NAMALWA (cell line): ENCODE measurements at regions not wholly inside any gene's neighbourhood (a gene's known extent, or its start where the extent isn't known, plus 50 kb on each side); places are given as distances from the start of the nearest gene placed in this dataset.

Experiments
- DNase-seq: peaks from one replicate; pipeline ENCODE4 v3.0.0-alpha.2; 2015; ENCODE audit warnings: low spot score

DNA sequence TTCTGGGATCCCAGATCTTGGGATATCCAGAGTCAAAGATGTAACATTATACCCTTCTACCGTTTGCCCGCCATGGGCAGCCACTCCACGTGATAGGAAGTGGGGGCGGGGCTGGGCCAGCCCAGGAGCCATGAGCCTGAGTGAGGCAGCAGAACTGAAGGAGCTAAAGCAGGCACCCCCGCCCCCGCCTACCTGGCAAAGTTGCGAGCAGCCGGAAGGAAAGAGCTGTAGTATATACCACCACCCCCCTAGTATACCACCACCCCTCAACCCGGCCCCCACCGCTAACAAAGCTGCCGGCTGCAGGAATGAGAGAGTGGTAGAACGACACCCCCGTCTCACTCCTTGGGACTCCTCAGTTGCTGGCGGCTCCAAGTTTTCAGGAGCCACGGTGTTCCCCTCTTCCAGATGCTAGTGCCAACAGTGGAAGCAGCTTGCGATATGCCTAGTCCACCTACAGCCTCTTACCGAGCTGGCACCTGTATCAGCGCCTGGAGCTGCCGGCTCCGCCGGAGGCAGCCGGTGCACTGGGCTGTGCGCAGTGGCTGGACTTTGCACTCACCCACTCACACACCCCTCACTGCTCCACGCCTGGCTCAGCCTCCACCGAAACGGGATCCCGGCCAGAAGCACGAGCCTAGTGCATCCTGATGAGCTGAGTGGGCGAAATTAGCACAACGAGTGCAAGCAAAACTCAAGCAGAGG is 230.7 kb upstream of the PRR20A start:
- DNase-seq: no peak

DNA sequence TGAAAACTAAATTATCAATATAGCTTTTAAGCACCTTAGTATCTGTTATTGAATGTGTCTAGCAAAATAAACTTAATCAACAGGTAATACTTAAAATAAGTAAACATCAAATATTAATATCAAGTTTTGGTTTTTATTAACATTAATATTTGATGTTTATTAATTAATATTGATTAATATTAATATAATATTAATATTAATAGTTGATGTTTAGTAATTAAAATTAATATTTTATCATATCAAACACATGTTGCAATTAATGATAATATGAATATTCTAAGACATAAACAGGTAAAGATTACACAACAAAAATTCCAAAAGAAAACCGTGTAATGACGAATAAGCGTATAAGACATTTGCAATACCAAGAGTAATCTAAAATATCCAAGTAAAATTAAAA is 222.8 kb upstream of the PRR20A start:
- no peak for DNase-seq

GRCh38 chr13:56923626-56924140 is 217.0 kb upstream of the PRR20A start:
- no peak for DNase-seq

GRCh38 chr13:56924401-56924800 is 216.3 kb upstream of the PRR20A start:
- DNase-seq: no peak

- no peak for DNase-seq
Measured at GRCh38 chr13:56932104-56932503, 208.6 kb upstream of the PRR20A start.

DNA sequence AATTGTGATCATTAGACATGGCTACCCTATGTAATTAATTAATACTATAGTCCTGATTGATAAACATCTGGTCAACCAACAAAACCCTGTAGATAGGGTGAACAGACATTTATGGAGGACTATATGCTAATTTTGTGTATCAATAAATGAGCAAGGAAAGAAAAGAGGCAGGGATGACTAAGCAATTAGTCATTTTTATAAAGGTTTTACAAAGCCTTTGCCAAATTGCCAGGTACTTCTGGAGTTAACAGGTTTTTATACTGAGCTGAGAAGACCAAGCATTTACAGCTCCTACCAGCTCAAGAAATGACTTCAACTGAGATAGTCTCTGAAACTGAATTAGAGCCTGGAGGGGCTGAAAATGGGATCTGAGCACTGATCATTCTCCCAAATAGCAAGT is 186.8 kb upstream of the PRR20A start:
- no peak for DNase-seq

GRCh38 chr13:56975647-56976046 is 165.1 kb upstream of the PRR20A start:
- no peak for DNase-seq

- no peak for DNase-seq
Measured at GRCh38 chr13:56980856-56981255, 159.9 kb upstream of the PRR20A start.

DNA sequence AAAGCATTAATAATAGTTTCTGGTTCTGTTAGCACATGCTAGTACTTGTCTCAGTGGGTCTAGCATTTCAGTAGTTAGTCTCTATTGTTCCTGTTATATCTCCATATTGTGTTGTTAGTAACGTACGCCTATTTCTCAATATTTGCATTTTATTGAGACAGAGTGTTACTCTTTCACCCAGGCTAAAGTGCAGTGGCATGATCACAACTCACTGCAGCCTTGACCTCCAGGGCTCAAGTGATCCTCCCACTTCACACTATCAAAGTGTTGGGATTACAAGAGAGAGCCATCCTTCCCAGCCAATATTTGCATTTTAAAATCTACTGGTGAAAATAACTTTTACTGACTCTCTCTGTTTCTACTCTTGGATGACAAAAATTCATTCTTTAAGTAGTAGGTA is 154.6 kb upstream of the PRR20A start:
- no peak for DNase-seq

- no peak for DNase-seq
Measured at GRCh38 chr13:56988543-56988942, 152.2 kb upstream of the PRR20A start.

GRCh38 chr13:57003682-57004081 is 137.0 kb upstream of the PRR20A start:
- DNase-seq: no peak

- DNase-seq: no peak
Measured at GRCh38 chr13:57017357-57017756, 123.4 kb upstream of the PRR20A start.

DNA sequence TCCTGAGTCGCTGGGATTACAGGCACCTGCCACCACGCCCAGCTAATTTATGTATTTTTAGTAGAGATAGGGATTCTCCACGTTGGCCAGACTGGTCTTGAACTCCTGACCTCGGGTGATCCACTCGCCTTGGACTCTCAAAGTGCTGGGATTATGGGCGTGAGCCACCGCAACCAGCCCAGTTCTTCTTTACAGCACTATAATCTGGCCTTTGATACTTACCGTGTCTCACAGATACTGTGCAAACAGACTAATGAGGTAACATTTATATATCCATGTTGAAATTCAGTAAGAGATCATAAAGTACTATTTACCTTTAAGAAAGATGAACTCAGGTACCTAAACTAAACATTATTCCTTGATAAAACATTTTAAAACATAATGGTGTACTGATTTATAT is 121.8 kb upstream of the PRR20A start:
- DNase-seq: no peak

DNA sequence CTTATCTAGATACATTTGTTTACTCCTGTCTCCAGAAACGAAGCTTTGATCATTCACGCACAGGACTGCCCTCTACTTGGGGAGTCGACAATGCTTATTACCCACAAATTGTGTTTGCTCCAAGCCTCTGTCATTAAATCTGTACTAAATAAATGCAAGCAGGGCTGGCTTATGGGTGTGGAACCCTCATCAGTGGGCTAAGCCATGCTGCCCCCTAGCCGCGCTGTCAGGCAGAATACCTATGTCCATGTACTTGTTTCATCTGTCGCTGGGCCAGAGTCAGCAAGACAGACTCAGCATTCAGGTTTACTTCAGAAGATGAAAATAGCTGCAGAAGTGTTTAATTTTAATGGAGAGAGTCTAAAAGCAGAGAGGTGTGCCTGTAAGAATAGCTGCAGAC is 110.0 kb upstream of the PRR20A start:
- no peak for DNase-seq

DNA sequence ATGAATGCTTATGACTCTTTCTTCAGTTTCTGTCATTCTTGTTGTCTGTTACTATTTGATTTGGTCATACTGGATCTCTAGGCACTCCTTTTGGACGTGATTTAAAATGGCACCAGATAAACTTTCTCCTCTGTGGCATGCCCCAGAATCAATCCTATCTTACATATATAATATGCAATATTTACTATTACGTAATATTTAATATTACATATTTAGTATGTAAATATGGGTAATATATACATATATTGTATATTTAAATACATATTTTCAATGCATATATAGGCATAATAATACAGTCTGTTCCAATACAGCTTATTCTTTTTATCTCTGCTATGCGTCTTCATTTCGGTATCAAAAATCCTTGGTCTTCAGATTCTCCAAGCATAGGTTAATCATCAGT is 104.4 kb upstream of the PRR20A start:
- DNase-seq: no peak

DNA sequence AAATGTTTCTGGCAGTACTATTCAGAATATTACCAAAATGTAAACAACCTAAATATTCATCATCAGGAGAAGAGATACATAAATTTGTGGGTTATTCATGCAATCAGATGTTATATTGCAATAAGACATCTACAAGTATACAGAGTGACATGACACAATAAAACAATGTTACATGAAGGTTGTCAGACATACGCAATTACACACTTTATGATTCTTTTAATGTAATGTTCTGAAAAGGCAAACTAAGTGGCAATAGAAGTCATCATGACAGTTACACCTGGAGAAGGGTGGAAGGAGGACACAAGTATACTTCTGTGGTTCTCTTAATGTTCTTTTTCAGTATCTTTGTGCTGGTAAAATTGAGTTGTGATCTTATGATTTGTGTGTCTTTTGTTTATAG is 95.8 kb upstream of the PRR20A start:
- DNase-seq: no peak

- DNase-seq: no peak
Measured at GRCh38 chr13:57045826-57046546, 94.7 kb upstream of the PRR20A start.

DNA sequence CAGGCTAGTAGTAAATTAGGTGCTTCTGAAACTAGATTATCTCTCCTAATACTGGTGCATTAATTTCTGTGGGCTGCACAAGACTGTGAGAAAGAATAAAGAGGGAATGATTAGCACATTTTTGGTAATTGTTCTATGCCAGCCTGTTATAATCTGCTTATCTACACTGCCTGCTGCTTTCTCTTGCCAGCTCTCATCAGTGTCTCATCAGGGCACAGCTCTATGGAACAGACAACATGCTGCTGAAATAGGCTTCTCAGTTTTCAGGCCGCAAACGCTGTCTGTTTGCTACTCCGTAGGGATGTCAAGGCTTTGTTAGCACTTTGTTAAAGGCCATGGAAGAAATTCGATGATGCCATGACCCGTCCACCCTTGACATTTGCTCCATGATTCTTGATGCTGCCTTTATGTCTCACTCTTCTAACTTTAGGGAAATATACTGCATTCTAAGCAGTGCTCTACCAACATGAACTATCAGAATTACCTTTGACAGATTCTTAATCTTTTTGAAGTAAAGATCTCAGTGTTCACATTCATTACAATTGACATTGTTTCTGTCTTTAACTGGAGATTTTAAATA is 84.0 kb upstream of the PRR20A start:
- no peak for DNase-seq

DNA sequence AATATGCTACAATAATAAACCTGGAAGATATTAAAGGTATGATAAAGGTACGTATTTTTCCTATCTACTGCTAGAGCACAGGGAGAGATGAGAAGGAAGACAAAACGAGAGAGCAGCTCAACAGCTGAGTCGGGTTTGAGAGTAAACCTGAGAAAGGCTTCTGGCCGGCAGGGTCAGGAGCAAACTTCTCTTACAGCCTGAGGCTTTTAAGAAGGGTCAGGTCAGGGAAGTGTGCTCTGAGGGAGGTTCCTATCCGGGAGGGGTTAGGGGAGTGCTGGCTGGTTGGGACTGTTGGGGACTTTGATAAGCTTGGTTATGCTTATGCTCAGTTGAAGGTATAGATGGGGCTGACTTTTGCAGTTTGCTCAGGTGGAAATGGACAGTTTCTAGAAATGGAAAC is 77.7 kb upstream of the PRR20A start:
- DNase-seq: no peak

DNA sequence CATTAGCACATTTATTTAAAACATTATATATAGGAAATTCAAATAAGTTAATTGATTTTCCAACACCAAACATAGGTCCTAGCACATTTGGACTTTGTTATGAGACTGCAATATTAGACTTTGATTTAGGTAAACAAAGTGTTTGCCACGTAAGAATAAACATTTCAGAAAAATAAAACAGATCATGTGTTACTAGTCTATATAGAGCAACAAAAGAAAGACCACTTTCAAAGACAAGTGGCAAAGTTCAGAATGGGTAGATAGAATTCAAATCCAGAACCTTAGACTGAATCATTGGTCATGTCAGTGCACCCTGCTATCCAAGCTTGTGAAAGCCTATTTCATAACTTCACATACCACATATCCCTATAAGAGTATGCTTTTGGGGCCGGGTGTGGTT is 66.7 kb upstream of the PRR20A start:
- DNase-seq: no peak

- no peak for DNase-seq
Measured at GRCh38 chr13:57075588-57075987, 65.1 kb upstream of the PRR20A start.

DNA sequence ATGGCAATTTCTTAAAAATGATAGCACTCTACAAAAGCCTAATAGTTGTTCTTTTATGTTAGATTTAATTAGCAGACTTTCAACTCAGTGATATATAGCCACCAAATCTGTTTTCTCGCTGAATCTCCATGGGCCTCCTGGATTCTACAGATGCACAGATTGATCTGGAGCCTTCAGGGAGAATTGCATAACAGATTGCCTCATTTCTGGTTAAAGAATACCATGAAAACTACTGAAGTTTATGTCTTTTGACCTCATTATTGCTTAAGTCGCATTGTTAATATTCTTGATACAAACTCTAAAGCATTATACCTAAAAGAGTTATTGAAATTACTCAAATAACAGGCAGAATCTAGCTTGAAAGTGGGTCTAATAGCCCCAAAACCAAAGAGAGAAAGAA is 53.7 kb upstream of the PRR20A start:
- no peak for DNase-seq
